Ureter (tissue), 1 donor: ENCODE measurements at regions not wholly inside any gene's neighbourhood (a gene's known extent, or its start where the extent isn't known, plus 50 kb on each side); places are given as distances from the start of the nearest gene placed in this dataset.
"Not testable (repeated sequence)": the region's sequence is repeated elsewhere in the genome, so short reads cannot be mapped to it uniquely, and the experiment has no call there.

Experiments used
- DNase-seq: peaks from one replicate; pipeline ENCODE4 v3.0.0-alpha.2; 2020; ENCODE audit warnings: low spot score
- donor health status: DM: yes; HTN: yes; CAD: no.

- DNase-seq: no peak
Observed at GRCh38 chr7:32762925-32763293, 128.7 kb downstream of the KBTBD2 start.

- DNase-seq: not testable (repeated sequence)
Observed at GRCh38 chr7:32762206-32762924, 129.2 kb downstream of the KBTBD2 start.

- no peak for DNase-seq
Observed at GRCh38 chr7:32761451-32762205, 129.9 kb downstream of the KBTBD2 start.

- DNase-seq: not testable (repeated sequence)
Observed at GRCh38 chr7:32760755-32761154, 130.8 kb downstream of the KBTBD2 start.

- not testable (repeated sequence) for DNase-seq
Observed at GRCh38 chr7:32759859-32760258, 131.7 kb downstream of the KBTBD2 start.

- DNase-seq: not testable (repeated sequence)
Observed at GRCh38 chr7:32753872-32754271, 137.7 kb downstream of the KBTBD2 start.

- DNase-seq: not testable (repeated sequence)
Observed at GRCh38 chr7:32748337-32748736, 143.2 kb downstream of the KBTBD2 start.

GRCh38 chr7:32747443-32748148 is 144.0 kb downstream of the KBTBD2 start:
- not testable (repeated sequence) for DNase-seq

- DNase-seq: not testable (repeated sequence)
Observed at GRCh38 chr7:32741853-32742476, 149.6 kb downstream of the KBTBD2 start.

GRCh38 chr7:32739749-32740148 is 151.8 kb downstream of the KBTBD2 start:
- DNase-seq: not testable (repeated sequence)

GRCh38 chr7:32738390-32738789 is 153.2 kb downstream of the KBTBD2 start:
- not testable (repeated sequence) for DNase-seq

- not testable (repeated sequence) for DNase-seq
Observed at GRCh38 chr7:32732767-32733166, 158.8 kb downstream of the KBTBD2 start.

GRCh38 chr7:32729335-32729675 is 162.3 kb downstream of the KBTBD2 start:
- not testable (repeated sequence) for DNase-seq

GRCh38 chr7:32728412-32729334 is 162.9 kb downstream of the KBTBD2 start:
- DNase-seq: peak; percentile 69

- DNase-seq: peak; percentile 45
Observed at GRCh38 chr7:32727483-32728411, 163.8 kb downstream of the KBTBD2 start.

- not testable (repeated sequence) for DNase-seq
Observed at GRCh38 chr7:32722837-32723236, 168.7 kb downstream of the KBTBD2 start.

- no peak for DNase-seq
Observed at GRCh38 chr7:32694182-32694581, 197.4 kb downstream of the KBTBD2 start.

- not testable (repeated sequence) for DNase-seq
Observed at GRCh38 chr7:32691965-32692815, 196.9 kb downstream of the AVL9 start.

- not testable (repeated sequence) for DNase-seq
Observed at GRCh38 chr7:32688092-32688491, 192.8 kb downstream of the AVL9 start.
